ENCODE measurements at regions not wholly inside any gene's neighbourhood (a gene's known extent, or its start where the extent isn't known, plus 50 kb on each side); places are given as distances from the start of the nearest gene placed in this dataset.
"Not testable (repeated sequence)": the region's sequence is repeated elsewhere in the genome, so short reads cannot be mapped to it uniquely, and the experiment has no call there.

- Histone ChIP-seq H3K27ac (ENCODE audit: low read depth, low read length) (no peak overlapping the region), H3K36me3 (ENCODE audit: control insufficient read depth, insufficient read depth, low read length) (no peaks in the 10 kb centered on the region), H3K27me3 (ENCODE audit: control insufficient read depth, insufficient read depth, low read length) (no peaks in the 10 kb centered on the region), H3K9me3 (ENCODE audit: control insufficient read depth, insufficient read depth, low read length) (0 out of 2 replicates have a peak, but pooled peaks cover under 1% of the 10 kb centered on the region), H3K4me1 (ENCODE audit: control insufficient read depth, insufficient read depth, low read length) (no peaks in the 10 kb centered on the region), H3K4me3 (ENCODE audit: low read depth, low read length) (no peak overlapping the region), H3K9ac (ENCODE audit: low read depth, low read length) (no peak overlapping the region)
Measured at GRCh38 chr9:93771276-93771675, 183.9 kb downstream of the BARX1 start.

- Histone ChIP-seq H3K27me3 (ENCODE audit: control insufficient read depth, insufficient read depth, low read length) (no peaks in the 10 kb centered on the region), H3K9ac (ENCODE audit: low read depth, low read length) (no peak overlapping the region)
Measured at GRCh38 chr9:93761822-93762221, 185.4 kb downstream of the PHF2 start.

GRCh38 chr9:93750045-93750444 lies 173.7 kb downstream of the PHF2 start:
- H3K9me3 ChIP-seq (ENCODE audit: control insufficient read depth, insufficient read depth, low read length): peaks cover 41% of the 10 kb centered on the region
- H3K36me3 ChIP-seq (ENCODE audit: control insufficient read depth, insufficient read depth, low read length): no peaks in the 10 kb centered on the region
- H3K9ac ChIP-seq (ENCODE audit: low read depth, low read length): no peak overlapping the region
- no peaks in the 10 kb centered on the region for H3K4me1 ChIP-seq (ENCODE audit: control insufficient read depth, insufficient read depth, low read length)
- no peaks in the 10 kb centered on the region for H3K27me3 ChIP-seq (ENCODE audit: control insufficient read depth, insufficient read depth, low read length)
- H3K4me3 ChIP-seq (ENCODE audit: low read depth, low read length): no peak overlapping the region
- no peak overlapping the region for H3K27ac ChIP-seq (ENCODE audit: low read depth, low read length)

More at GRCh38 chr9:93761822-93762221, 185.4 kb downstream of the PHF2 start:
- Histone ChIP-seq H3K4me3 (ENCODE audit: low read depth, low read length) (no peak overlapping the region), H3K27ac (ENCODE audit: low read depth, low read length) (no peak overlapping the region), H3K4me1 (ENCODE audit: control insufficient read depth, insufficient read depth, low read length) (peaks cover 12% of the 10 kb centered on the region), H3K36me3 (ENCODE audit: control insufficient read depth, insufficient read depth, low read length) (no peaks in the 10 kb centered on the region), H3K9me3 (ENCODE audit: control insufficient read depth, insufficient read depth, low read length) (peaks cover 13% of the 10 kb centered on the region)

- H3K36me3 ChIP-seq (ENCODE audit: control insufficient read depth, insufficient read depth, low read length); H3K27ac ChIP-seq (ENCODE audit: low read depth, low read length); H3K4me1 ChIP-seq (ENCODE audit: control insufficient read depth, insufficient read depth, low read length); H3K27me3 ChIP-seq (ENCODE audit: control insufficient read depth, insufficient read depth, low read length); H3K4me3 ChIP-seq (ENCODE audit: low read depth, low read length); H3K9ac ChIP-seq (ENCODE audit: low read depth, low read length): not testable (repeated sequence)
- peaks cover 35% of the 10 kb centered on the region for H3K9me3 ChIP-seq (ENCODE audit: control insufficient read depth, insufficient read depth, low read length)
Measured at GRCh38 chr9:93748827-93749226, 172.4 kb downstream of the PHF2 start.

GRCh38 chr9:93731963-93732362 lies 155.6 kb downstream of the PHF2 start:
- H3K27ac ChIP-seq (ENCODE audit: low read depth, low read length): no peak overlapping the region
- peaks cover 18% of the 10 kb centered on the region for H3K9me3 ChIP-seq (ENCODE audit: control insufficient read depth, insufficient read depth, low read length)
- no peak overlapping the region for H3K9ac ChIP-seq (ENCODE audit: low read depth, low read length)
- no peak overlapping the region for H3K4me3 ChIP-seq (ENCODE audit: low read depth, low read length)
- H3K4me1 ChIP-seq (ENCODE audit: control insufficient read depth, insufficient read depth, low read length): no peaks in the 10 kb centered on the region
- H3K36me3 ChIP-seq (ENCODE audit: control insufficient read depth, insufficient read depth, low read length): no peaks in the 10 kb centered on the region
- H3K27me3 ChIP-seq (ENCODE audit: control insufficient read depth, insufficient read depth, low read length): no peaks in the 10 kb centered on the region

GRCh38 chr9:93730648-93731047 lies 154.3 kb downstream of the PHF2 start:
- Histone ChIP-seq H3K36me3 (ENCODE audit: control insufficient read depth, insufficient read depth, low read length) (no peaks in the 10 kb centered on the region), H3K27ac (ENCODE audit: low read depth, low read length) (no peak overlapping the region), H3K27me3 (ENCODE audit: control insufficient read depth, insufficient read depth, low read length) (no peaks in the 10 kb centered on the region), H3K9me3 (ENCODE audit: control insufficient read depth, insufficient read depth, low read length) (peaks cover 18% of the 10 kb centered on the region), H3K4me1 (ENCODE audit: control insufficient read depth, insufficient read depth, low read length) (no peaks in the 10 kb centered on the region), H3K9ac (ENCODE audit: low read depth, low read length) (no peak overlapping the region), H3K4me3 (ENCODE audit: low read depth, low read length) (no peak overlapping the region)

GRCh38 chr9:93730217-93730616 lies 153.8 kb downstream of the PHF2 start:
- no peak overlapping the region for H3K4me3 ChIP-seq (ENCODE audit: low read depth, low read length)
- H3K9ac ChIP-seq (ENCODE audit: low read depth, low read length): no peak overlapping the region
- H3K9me3 ChIP-seq (ENCODE audit: control insufficient read depth, insufficient read depth, low read length): peaks cover 18% of the 10 kb centered on the region
- no peaks in the 10 kb centered on the region for H3K27me3 ChIP-seq (ENCODE audit: control insufficient read depth, insufficient read depth, low read length)
- no peaks in the 10 kb centered on the region for H3K36me3 ChIP-seq (ENCODE audit: control insufficient read depth, insufficient read depth, low read length)
- H3K27ac ChIP-seq (ENCODE audit: low read depth, low read length): no peak overlapping the region
- no peaks in the 10 kb centered on the region for H3K4me1 ChIP-seq (ENCODE audit: control insufficient read depth, insufficient read depth, low read length)

All from HUES48 (cell line).